Kidney (tissue), 13 donors: ENCODE measurements at regions not wholly inside any gene's neighbourhood (a gene's known extent, or its start where the extent isn't known, plus 50 kb on each side); places are given as distances from the start of the nearest gene placed in this dataset.

ENCODE experiments used
- DNase-seq, 5 donors: peaks; one replicate each; pipeline ENCODE4 v3.0.0-alpha.2; 2013 to 2020
- FAIRE-seq: peaks from 2 replicates; lab custom pipeline; 2012; peaks lifted over from hg19 to GRCh38; lab: Jason Lieb, UNC
- H3K27ac ChIP-seq, 2 donors: one replicate each; pipeline ENCODE4 v1.7.0; 2013; ENCODE audit warnings: low read depth in 2 of 2, low read length in 2 of 2, inconsistent platforms in 1 of 2
- H3K27me3 ChIP-seq: one replicate; pipeline ENCODE4 v1.7.1; 2013; ENCODE audit warnings: low read length, inconsistent platforms; ENCODE audit not compliant: control insufficient read depth, insufficient read depth
- H3K36me3 ChIP-seq, 3 donors: one replicate each; pipeline versions ENCODE4 v1.7.0 to v1.7.1; 2013; ENCODE audit warnings: low read length in 3 of 3, control low read depth in 1 of 3, inconsistent platforms in 1 of 3; ENCODE audit not compliant: insufficient read depth in 3 of 3, control insufficient read depth in 2 of 3
- H3K4me1 ChIP-seq, 3 donors: one replicate each; pipeline versions ENCODE4 v1.7.0 to v1.7.1; 2013; ENCODE audit warnings: low read length in 3 of 3, inconsistent platforms in 1 of 3, low read depth in 1 of 3; ENCODE audit not compliant: control insufficient read depth in 2 of 3, insufficient read depth in 2 of 3
- H3K4me3 ChIP-seq, 3 donors: one replicate each; pipeline versions ENCODE4 v1.7.0 to v1.8.1; 2013; ENCODE audit warnings: low read length in 3 of 3, control low read depth in 1 of 3, inconsistent platforms in 1 of 3
- H3K9ac ChIP-seq, 3 donors: one replicate each; pipeline versions ENCODE4 v1.7.0 to v1.7.1; 2013; ENCODE audit warnings: low read length in 3 of 3, control low read depth in 1 of 3, inconsistent platforms in 1 of 3
- H3K9me3 ChIP-seq, 3 donors: one replicate each; pipeline versions ENCODE4 v1.7.0 to v1.7.1; 2013; ENCODE audit warnings: low read length in 3 of 3, control low read depth in 1 of 3, inconsistent platforms in 1 of 3; ENCODE audit not compliant: control insufficient read depth in 2 of 3, insufficient read depth in 1 of 3
- intact Hi-C: fragments of 100-400 bp; cut with DNase I; formaldehyde crosslinking; loops from one replicate; pipeline ENCODE4 v1.11.1; 2022
- TF ChIP-seq, protein P1 (sequence below): IDR thresholded peaks from 3 replicates; pipeline ENCODE4 v1.5.1; 2012; ENCODE audit warnings: mild to moderate bottlenecking, moderate library complexity, borderline replicate concordance; ENCODE audit not compliant: insufficient read depth; ENCODE audit errors: extremely low read depth
- donor health status: control.
- donor health status: control.
- donor health status: control.
- donor health status: control.
- donor health status: control.
- donor health status: DM: yes; HTN: yes; CAD: no.
- donor health status: Normal renal cell carcinoma (clear cell type).

GRCh38 chr1:232522189-232522588 lies 107.7 kb downstream of the SIPA1L2 start:
- Histone ChIP-seq H3K36me3 (no peaks in the 10 kb centered on the region), H3K4me3 (no peak overlapping the region), H3K27ac (no peak overlapping the region), H3K9me3 (no peaks in the 10 kb centered on the region), H3K9ac (no peak overlapping the region), H3K27me3 (no peaks in the 10 kb centered on the region), H3K4me1 (no peaks in the 10 kb centered on the region)
- intact Hi-C loops = no loop called here
- TF ChIP-seq, protein P1, sequence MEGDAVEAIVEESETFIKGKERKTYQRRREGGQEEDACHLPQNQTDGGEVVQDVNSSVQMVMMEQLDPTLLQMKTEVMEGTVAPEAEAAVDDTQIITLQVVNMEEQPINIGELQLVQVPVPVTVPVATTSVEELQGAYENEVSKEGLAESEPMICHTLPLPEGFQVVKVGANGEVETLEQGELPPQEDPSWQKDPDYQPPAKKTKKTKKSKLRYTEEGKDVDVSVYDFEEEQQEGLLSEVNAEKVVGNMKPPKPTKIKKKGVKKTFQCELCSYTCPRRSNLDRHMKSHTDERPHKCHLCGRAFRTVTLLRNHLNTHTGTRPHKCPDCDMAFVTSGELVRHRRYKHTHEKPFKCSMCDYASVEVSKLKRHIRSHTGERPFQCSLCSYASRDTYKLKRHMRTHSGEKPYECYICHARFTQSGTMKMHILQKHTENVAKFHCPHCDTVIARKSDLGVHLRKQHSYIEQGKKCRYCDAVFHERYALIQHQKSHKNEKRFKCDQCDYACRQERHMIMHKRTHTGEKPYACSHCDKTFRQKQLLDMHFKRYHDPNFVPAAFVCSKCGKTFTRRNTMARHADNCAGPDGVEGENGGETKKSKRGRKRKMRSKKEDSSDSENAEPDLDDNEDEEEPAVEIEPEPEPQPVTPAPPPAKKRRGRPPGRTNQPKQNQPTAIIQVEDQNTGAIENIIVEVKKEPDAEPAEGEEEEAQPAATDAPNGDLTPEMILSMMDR = no peak
- FAIRE-seq (no peak), DNase-seq (no peak)

DNA sequence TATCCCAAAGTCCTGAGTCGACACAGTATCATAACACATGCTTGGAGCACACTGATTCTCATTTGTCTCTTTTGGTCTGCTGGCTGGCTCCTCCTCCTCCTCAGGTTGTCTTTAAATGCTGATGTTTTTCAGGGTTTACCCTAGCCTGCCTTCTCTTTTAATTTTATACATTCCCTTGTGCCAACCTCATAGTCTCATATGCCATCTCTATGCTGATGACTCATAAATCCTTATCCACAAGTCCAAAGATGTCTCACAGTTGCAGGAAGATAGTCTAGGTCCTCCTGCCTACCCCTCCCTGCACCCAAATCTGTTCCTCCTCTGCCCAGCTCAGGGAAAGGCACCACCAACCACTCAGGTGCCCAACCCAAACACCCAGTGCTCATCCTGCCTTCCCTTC lies 108.3 kb downstream of the SIPA1L2 start:
- no peaks in the 10 kb centered on the region for H3K9me3 ChIP-seq
- no peaks in the 10 kb centered on the region for H3K27me3 ChIP-seq
- TF ChIP-seq, protein P1 = no peak
- no peak for DNase-seq
- H3K9ac ChIP-seq = no peak overlapping the region
- H3K4me1 ChIP-seq = no peaks in the 10 kb centered on the region
- intact Hi-C loops = no loop called here
- H3K4me3 ChIP-seq = no peak overlapping the region
- FAIRE-seq = no peak
- no peak overlapping the region for H3K27ac ChIP-seq
- no peaks in the 10 kb centered on the region for H3K36me3 ChIP-seq

GRCh38 chr1:232519186-232519585 lies 110.7 kb downstream of the SIPA1L2 start:
- TF ChIP-seq, protein P1 = no peak
- FAIRE-seq (no peak), DNase-seq (no peak)

DNA sequence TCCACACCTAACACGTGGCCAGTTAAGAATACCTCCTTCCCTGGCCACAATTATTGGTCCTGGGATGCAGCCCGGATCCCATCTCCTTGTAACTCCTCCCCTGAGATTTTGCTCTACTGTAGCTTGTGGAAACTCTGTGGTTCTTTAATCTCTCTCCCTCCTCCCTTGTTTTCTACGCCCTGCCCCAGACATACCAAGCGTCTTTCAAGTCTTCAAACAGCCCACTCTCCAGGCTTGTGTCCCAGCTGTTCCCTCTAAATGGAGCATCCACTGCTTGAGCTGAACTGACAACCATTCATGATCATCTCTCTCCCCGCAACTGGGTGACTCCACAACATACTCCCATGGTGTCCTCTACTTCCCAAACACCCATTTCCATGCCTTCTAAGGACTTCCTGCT lies 111.6 kb downstream of the SIPA1L2 start:
- TF ChIP-seq, protein P1 = no peak
- H3K4me1 ChIP-seq = no peaks in the 10 kb centered on the region
- FAIRE-seq (no peak), DNase-seq (no peak)
- H3K36me3 ChIP-seq = no peaks in the 10 kb centered on the region
- no peak overlapping the region for H3K27ac ChIP-seq
- no peaks in the 10 kb centered on the region for H3K27me3 ChIP-seq
- intact Hi-C loops = no loop called here
- no peak overlapping the region for H3K4me3 ChIP-seq
- no peaks in the 10 kb centered on the region for H3K9me3 ChIP-seq
- no peak overlapping the region for H3K9ac ChIP-seq

More at GRCh38 chr1:232519186-232519585, 110.7 kb downstream of the SIPA1L2 start:
- H3K4me1 ChIP-seq = no peaks in the 10 kb centered on the region
- no peak overlapping the region for H3K9ac ChIP-seq
- H3K4me3 ChIP-seq = no peak overlapping the region
- no peaks in the 10 kb centered on the region for H3K27me3 ChIP-seq
- intact Hi-C loops = no loop called here
- H3K9me3 ChIP-seq = no peaks in the 10 kb centered on the region
- no peaks in the 10 kb centered on the region for H3K36me3 ChIP-seq
- H3K27ac ChIP-seq = no peak overlapping the region
